Lower leg skin (tissue), 4 donors: ENCODE measurements at regions not wholly inside any gene's neighbourhood (a gene's known extent, or its start where the extent isn't known, plus 50 kb on each side); places are given as distances from the start of the nearest gene placed in this dataset.

Experiments
- DNase-seq, 2 donors: peaks; one replicate each; pipeline ENCODE4 v3.0.0-alpha.2; 2019; ENCODE audit warnings: low spot score in 2 of 2
- H3K4me3 ChIP-seq: fragments of 200-600 bp; sonication (generic); 2 replicates; pipeline ENCODE4 v1.5.1; 2017; ENCODE audit warnings: mild to moderate bottlenecking, low read depth; ENCODE audit not compliant: poor library complexity, severe bottlenecking
- CTCF ChIP-seq, 3 donors: fragments of 450-650 bp; IDR thresholded peaks; one replicate each; pipeline ENCODE4 v1.5.1; 2016; ENCODE audit warnings: antibody characterized with exemption in 3 of 3, mild to moderate bottlenecking in 3 of 3, moderate library complexity in 2 of 3
- POLR2A ChIP-seq, 2 donors: fragments of 450-650 bp; IDR thresholded peaks; one replicate each; pipeline ENCODE4 v1.6.1; 2016 to 2017; ENCODE audit warnings: antibody characterized with exemption in 2 of 2, mild to moderate bottlenecking in 1 of 2, moderate library complexity in 1 of 2
- WGBS, 2 donors: methylation state at CpG; one replicate each; pipeline ENCODE4 v1.1.5; 2018; 5-methylcytosine and 5-hydroxymethylcytosine counted together
- intact Hi-C: fragments of 100-400 bp; cut with DNase I; formaldehyde crosslinking; loops from one replicate; pipeline ENCODE4 v1.15.0; 2023; ENCODE audit warnings: low total_unique reads

GRCh38 chr11:38307455-38307854, 1709.4 kb upstream of the RAG2 start:
- no peak overlapping the region for H3K4me3 ChIP-seq
- TF ChIP-seq POLR2A (IDR thresholded peaks at IDR 0.05) (no peak), CTCF (IDR thresholded peaks at IDR 0.05) (no peak)
- no peak for DNase-seq
- WGBS, 2 donors, result 20 to 33% methylated on average over 1 of the region's 1 CpG
- intact Hi-C loops, result no loop called here

- 61 to 65% methylated on average over 6 of the region's 6 CpGs for WGBS, 2 donors
- intact Hi-C loops, result no loop called here
- DNase-seq, result no peak
- H3K4me3 ChIP-seq, result no peak overlapping the region
- TF ChIP-seq CTCF (IDR thresholded peaks at IDR 0.05) (no peak), POLR2A (IDR thresholded peaks at IDR 0.05) (no peak)
Observed at GRCh38 chr11:38305682-38306081, 1707.6 kb upstream of the RAG2 start.

- DNase-seq, result no peak
- 21 to 34% methylated on average over 2 of the region's 2 CpGs for WGBS, 2 donors
- H3K4me3 ChIP-seq, result no peak overlapping the region
- intact Hi-C loops, result no loop called here
- TF ChIP-seq POLR2A (IDR thresholded peaks at IDR 0.05) (no peak), CTCF (IDR thresholded peaks at IDR 0.05) (no peak)
Observed at GRCh38 chr11:38304926-38305325, 1706.9 kb upstream of the RAG2 start.

GRCh38 chr11:38302564-38302963, 1704.5 kb upstream of the RAG2 start:
- intact Hi-C loops, result no loop called here
- H3K4me3 ChIP-seq, result no peak overlapping the region
- DNase-seq, result no peak
- no peak for TF ChIP-seq POLR2A (IDR thresholded peaks at IDR 0.05)
- no peak for TF ChIP-seq CTCF (IDR thresholded peaks at IDR 0.05)
- WGBS, 2 donors, result 0 to 2% methylated on average over 1 of the region's 1 CpG

GRCh38 chr11:38300570-38300969, 1702.5 kb upstream of the RAG2 start:
- 79 to 84% methylated on average over 2 of the region's 2 CpGs for whole genome bisulfite sequencing, 2 donors
- H3K4me3 ChIP-seq, result no peak overlapping the region
- TF ChIP-seq POLR2A (IDR thresholded peaks at IDR 0.05) (no peak), CTCF (IDR thresholded peaks at IDR 0.05) (no peak)
- DNase-seq, result no peak
- intact Hi-C loops, result no loop called here

GRCh38 chr11:38296211-38296776, 1698.3 kb upstream of the RAG2 start:
- 97% methylated on average over 21 to 22 of the region's 33 CpGs for WGBS, 2 donors
- H3K4me3 ChIP-seq, result no peak overlapping the region
- TF ChIP-seq CTCF (IDR thresholded peaks at IDR 0.05) (no peak), POLR2A (IDR thresholded peaks at IDR 0.05) (no peak)
- no peak for DNase-seq
- intact Hi-C loops, result no loop called here
